ENCODE measurements at regions not wholly inside any gene's neighbourhood (a gene's known extent, or its start where the extent isn't known, plus 50 kb on each side); places are given as distances from the start of the nearest gene placed in this dataset.
"Not testable (repeated sequence)": the region's sequence is repeated elsewhere in the genome, so short reads cannot be mapped to it uniquely, and the experiment has no call there.

- peak in 1 of 56 donors; percentile 6 for DNase-seq
Observed at GRCh38 chr5:173496129-173496882, 120.1 kb downstream of the BOD1 start.

- DNase-seq = peak in 3 of 56 donors; percentile 4 to 29 (median 11)
Observed at GRCh38 chr5:173495225-173495904, 121.1 kb downstream of the BOD1 start.

GRCh38 chr5:173494446-173494845 lies 122.0 kb downstream of the BOD1 start:
- DNase-seq = no peak

GRCh38 chr5:173493846-173494245 lies 122.6 kb downstream of the BOD1 start:
- no peak for DNase-seq

GRCh38 chr5:173493040-173493439 lies 123.4 kb downstream of the BOD1 start:
- DNase-seq = no peak

GRCh38 chr5:173490681-173491080 lies 125.8 kb downstream of the BOD1 start:
- no peak for DNase-seq

- DNase-seq = no peak
Observed at GRCh38 chr5:173488144-173488543, 128.3 kb downstream of the BOD1 start.

- no peak for DNase-seq
Observed at GRCh38 chr5:173487300-173487699, 129.2 kb downstream of the BOD1 start.

- no peak for DNase-seq
Observed at GRCh38 chr5:173486355-173487225, 129.9 kb downstream of the BOD1 start.

GRCh38 chr5:173484569-173484968 lies 131.9 kb downstream of the BOD1 start:
- no peak for DNase-seq

GRCh38 chr5:173483599-173483998 lies 132.9 kb downstream of the BOD1 start:
- not testable (repeated sequence) for DNase-seq

- DNase-seq = no peak
Observed at GRCh38 chr5:173483160-173483559, 133.3 kb downstream of the BOD1 start.

GRCh38 chr5:173481821-173482220 lies 134.6 kb downstream of the BOD1 start:
- no peak for DNase-seq

- no peak for DNase-seq
Observed at GRCh38 chr5:173480896-173481295, 135.6 kb downstream of the BOD1 start.

GRCh38 chr5:173479711-173480110 lies 136.7 kb downstream of the BOD1 start:
- no peak for DNase-seq

- peak in 3 of 56 donors; percentile 2 to 10 (median 4) for DNase-seq
Observed at GRCh38 chr5:173477345-173478040, 139.0 kb downstream of the BOD1 start.

- no peak for DNase-seq
Observed at GRCh38 chr5:173475780-173476179, 140.7 kb downstream of the BOD1 start.

GRCh38 chr5:173474881-173475287 lies 141.6 kb downstream of the BOD1 start:
- no peak for DNase-seq

- DNase-seq = no peak
Observed at GRCh38 chr5:173473288-173473687, 143.2 kb downstream of the BOD1 start.

- peak in 17 of 56 donors; percentile 12 to 51 (median 21) for DNase-seq
Observed at GRCh38 chr5:173472784-173473278, 143.6 kb downstream of the BOD1 start.

- DNase-seq = peak in 53 of 56 donors; percentile 16 to 92 (median 77)
Observed at GRCh38 chr5:173472164-173472563, 143.9 kb upstream of the STC2 start.

Measured in nucleus accumbens (tissue), 56 donors.